Left renal pelvis (tissue), 4 donors: ENCODE measurements at regions not wholly inside any gene's neighbourhood (a gene's known extent, or its start where the extent isn't known, plus 50 kb on each side); places are given as distances from the start of the nearest gene placed in this dataset.

Experiments
- DNase-seq, 4 donors: peaks; one replicate each; pipeline ENCODE4 v3.0.0-alpha.2; 2013; ENCODE audit warnings: low read depth in 4 of 4, low spot score in 3 of 4

DNA sequence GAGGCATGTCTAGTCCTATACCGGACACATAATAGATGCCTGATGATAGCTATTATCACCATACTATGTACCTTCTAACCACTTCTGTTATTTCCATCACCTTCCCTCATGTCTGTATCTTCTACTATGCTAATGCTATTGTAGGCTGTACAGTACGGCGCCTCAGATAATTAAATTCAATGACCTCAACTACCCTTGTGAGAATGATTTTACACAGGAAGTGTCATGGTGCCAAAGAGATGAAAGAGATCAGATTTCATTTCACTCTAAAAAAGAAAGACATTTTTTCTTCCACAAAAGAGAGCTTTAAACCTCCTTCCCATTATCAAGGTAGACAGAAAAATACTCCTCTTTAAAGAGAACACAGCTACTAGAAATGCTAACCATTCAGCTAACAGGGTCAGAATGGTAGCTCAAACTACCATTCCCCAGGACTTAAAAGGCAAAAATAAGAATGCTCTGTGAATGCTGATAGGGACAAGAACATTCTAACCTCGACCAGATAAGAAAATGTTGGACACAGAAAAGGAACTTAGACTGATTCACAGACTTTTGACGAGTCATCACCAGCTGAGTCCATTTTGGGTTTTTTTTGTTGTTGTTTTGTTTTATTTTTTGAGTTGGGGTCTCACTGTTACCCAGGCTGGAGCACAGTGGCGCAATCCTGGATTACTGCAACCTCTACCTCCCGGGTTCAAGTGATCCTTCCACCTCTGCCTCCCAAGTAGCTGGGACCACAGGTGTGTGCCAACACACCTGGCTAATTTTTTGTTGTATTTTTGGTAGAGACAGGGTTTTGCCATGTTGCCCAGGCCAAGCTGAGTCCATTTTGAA is 99.2 kb upstream of the RAPGEF2 start:
- no peak for DNase-seq

DNA sequence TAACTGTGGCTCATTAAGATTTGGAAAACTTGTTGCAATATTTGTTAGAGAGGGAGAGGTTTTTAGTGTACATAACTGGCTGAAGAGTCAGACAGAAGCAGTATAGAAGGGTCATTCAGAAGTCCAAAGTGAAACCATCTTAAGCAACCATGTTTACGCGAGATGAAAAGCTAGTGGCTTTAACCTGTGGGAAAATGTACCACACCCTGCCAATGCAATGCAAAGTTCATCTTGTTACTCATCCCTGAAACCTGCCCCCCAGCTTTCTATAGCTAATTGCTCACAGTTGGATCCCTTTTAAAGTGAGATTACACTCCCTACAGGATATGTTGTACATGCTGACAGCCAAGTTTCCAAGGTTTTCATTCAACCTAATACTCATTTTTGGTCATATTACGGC is 96.7 kb upstream of the RAPGEF2 start:
- DNase-seq = no peak

GRCh38 chr4:159008671-159009070 is 94.2 kb upstream of the RAPGEF2 start:
- no peak for DNase-seq

- DNase-seq = no peak
Measured at GRCh38 chr4:159009521-159009920, 93.4 kb upstream of the RAPGEF2 start.

DNA sequence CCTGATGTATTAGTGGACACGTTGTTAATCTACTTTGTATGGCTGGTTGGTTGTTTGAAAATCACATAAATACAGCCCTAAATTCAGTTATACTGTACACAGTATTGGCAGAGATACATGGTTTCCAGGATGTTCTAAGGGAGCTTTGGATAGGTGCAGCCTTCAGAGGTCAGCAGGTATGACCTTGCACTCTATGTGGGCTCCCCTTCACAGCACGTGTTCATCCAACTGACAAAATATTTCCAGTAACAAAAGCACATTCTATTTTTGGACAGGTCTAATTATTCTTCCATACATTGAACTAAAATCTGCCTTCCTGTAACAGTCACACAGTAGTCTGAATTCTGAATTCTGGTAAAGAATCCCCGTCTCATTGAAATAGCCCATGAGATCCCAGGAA is 92.8 kb upstream of the RAPGEF2 start:
- no peak for DNase-seq

- no peak for DNase-seq
Measured at GRCh38 chr4:159010563-159011260, 92.2 kb upstream of the RAPGEF2 start.

DNA sequence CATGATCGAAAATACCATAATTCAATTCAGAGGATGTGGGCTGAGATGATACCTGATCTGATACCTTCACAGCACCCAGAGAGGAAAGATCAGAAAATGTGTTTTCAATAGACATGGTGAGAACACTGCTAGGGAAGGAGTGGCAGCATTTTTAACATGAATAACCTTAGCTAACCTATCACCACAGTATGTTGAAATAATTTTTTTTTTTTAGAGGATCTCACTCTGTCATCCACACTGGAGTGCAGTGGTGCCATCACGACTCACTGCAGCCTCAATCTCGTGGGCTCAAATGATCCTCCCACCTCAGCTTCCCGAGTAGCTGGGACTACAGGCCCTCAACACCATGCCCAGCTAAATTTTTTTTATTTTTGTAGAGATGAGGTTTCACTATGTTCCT is 90.5 kb upstream of the RAPGEF2 start:
- no peak for DNase-seq

GRCh38 chr4:159013692-159014091 is 89.2 kb upstream of the RAPGEF2 start:
- no peak for DNase-seq

- DNase-seq = no peak
Measured at GRCh38 chr4:159014859-159015258, 88.0 kb upstream of the RAPGEF2 start.

DNA sequence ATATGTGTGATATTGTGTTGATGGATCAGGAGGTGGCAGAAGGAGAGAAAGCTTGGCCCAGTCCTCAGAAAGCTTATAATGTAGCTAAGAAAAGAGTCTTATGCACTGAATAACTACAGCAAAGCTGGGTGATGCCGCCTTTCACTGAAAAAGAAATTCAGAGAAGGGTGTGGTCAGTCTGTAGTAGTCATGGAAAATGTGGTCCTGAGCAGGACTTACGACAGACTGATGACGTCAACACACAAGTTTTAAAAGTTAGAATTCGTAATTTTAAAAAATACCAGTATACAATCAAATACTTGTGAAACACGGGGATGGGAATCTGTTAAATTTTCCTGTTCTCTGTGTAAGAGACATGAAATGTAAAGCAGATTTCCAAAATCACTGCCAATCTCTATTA is 87.0 kb upstream of the RAPGEF2 start:
- DNase-seq = no peak

DNA sequence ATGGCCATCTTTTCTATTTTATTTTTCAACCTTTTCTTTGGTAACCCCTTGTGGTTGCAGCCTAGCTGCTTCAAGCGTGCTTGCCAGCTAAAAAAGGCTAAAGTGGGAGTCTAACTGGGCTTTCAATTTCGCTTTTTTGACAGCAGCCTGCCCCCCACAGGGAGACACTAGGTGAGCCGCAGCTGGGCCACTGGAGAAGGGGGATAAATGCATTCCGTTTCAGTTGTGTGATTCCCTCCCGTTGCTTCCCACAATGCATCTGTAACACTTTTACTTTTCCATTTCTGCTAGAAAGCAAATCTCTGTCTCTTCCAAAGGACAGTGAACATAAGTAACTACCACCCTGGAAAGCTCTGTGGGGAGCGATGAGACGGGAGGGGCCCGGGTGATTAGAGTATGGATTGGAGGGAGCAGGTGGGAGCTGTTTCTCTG is 86.3 kb upstream of the RAPGEF2 start:
- DNase-seq = peak in 2 of 4 donors; percentile 18 to 35

- no peak for DNase-seq
Measured at GRCh38 chr4:159017323-159018026, 85.4 kb upstream of the RAPGEF2 start.

GRCh38 chr4:159018062-159018629 is 84.7 kb upstream of the RAPGEF2 start:
- DNase-seq = no peak

DNA sequence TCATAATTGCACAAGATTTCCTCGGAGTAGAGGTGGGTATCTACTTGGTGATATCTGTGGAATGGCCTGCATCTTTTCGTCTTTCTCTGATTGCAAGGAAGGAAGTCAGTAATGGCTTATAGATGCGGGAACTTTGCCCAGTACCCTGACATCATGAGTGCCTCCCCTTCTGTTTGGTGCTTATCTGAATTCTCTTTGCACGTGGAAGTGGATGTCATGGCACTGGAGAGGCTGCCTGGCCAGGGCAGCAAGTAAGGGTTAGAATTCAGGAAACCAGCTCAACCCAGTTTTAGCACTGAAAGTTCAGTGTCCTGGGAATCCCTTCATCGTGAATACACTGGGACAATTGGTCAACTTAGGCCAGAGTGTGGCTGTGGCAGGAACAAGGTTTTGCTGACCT is 83.5 kb upstream of the RAPGEF2 start:
- no peak for DNase-seq

DNA sequence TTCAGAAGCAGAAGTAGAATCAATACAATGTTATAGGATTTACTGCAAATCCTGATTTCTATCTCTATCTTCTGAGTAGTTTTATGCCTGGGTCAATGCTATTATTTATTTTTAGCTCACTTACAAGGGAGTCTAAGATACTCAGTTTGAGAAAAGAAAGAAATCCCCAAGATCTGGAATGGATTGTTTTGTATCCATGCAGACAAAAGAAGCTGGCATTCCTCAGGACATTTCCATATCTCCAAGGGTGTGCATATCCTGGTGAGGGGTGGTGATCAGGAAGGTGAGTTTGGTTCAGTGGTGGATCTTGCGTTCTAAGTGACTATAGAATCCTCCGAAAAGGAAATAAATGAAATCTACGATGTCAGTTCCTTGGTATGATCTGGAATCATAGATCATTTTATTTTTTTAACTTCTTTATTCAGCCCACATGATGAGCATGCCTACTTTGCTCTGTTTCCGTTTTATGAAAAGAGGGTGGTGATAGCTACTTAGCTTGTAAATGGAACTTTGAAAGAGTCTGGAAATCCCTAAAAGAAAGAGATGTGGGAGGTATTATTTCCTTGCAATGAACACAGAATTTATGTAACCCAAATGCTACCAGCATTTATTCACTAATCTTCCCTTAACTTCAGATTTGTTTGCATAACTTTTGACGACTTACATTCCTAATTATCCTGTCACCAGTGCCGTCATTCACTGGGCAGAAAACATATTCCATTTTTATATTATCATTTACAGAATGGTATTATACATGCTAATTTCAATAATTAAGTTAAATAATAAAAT is 81.1 kb upstream of the RAPGEF2 start:
- no peak for DNase-seq

DNA sequence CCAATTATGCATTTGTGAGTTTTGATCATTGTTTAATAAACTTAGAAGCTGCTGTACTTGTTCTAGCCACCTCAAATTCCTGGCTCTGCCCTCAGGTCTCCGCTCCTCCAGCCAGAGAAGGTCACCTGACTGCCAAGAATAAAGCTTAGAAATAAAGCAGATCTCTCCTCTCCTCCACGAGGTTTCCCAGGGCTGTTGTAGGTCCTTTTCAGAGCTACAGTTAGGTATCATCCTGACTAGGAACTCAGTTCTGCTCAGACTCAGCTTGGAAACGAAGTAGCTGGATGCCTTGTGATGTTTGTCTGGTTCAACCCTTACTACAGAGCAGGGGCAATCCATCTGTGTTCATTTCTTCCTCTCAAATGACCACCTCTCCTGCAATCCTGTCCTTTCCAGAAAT is 79.1 kb upstream of the RAPGEF2 start:
- no peak for DNase-seq

GRCh38 chr4:159024266-159024665 is 78.6 kb upstream of the RAPGEF2 start:
- no peak for DNase-seq

- no peak for DNase-seq
Measured at GRCh38 chr4:159024828-159025227, 78.1 kb upstream of the RAPGEF2 start.

DNA sequence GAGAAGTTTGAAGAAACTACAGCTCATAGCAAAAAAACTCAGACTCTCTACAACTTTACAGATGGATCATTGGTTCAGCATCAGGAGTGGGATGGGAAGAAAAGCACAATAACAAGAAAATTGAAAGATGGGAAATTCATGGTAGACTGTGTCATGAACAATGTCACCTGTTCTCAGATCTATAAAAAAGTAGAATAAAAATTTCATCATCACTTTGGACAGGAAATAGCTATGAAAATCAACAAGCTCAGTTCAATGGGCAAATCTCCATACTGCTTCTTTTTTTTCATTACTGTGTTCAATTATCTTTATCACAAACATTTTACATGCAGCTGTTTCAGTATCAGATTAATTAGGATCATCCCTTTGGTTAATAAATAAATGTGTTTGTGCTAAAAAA is 76.5 kb upstream of the RAPGEF2 start:
- no peak for DNase-seq

- DNase-seq = no peak
Measured at GRCh38 chr4:159027535-159027934, 75.3 kb upstream of the RAPGEF2 start.
